T-helper 22 cell (primary cell): ENCODE measurements at regions not wholly inside any gene's neighbourhood (a gene's known extent, or its start where the extent isn't known, plus 50 kb on each side); places are given as distances from the start of the nearest gene placed in this dataset.
"Not testable (repeated sequence)": the region's sequence is repeated elsewhere in the genome, so short reads cannot be mapped to it uniquely, and the experiment has no call there.

Experiments
- DNase-seq: peaks from one replicate; pipeline ENCODE4 v3.0.0-alpha.2; 2020; ENCODE audit warnings: low read depth

GRCh38 chr1:199046618-199047017 lies 407.8 kb downstream of the PTPRC start:
- DNase-seq: no peak

GRCh38 chr1:199054694-199055093 lies 415.9 kb downstream of the PTPRC start:
- DNase-seq: no peak

- no peak for DNase-seq
Observed at GRCh38 chr1:199057322-199057721, 418.5 kb downstream of the PTPRC start.

GRCh38 chr1:199058281-199058680 lies 419.4 kb downstream of the PTPRC start:
- no peak for DNase-seq

- DNase-seq: no peak
Observed at GRCh38 chr1:199064971-199065370, 426.1 kb downstream of the PTPRC start.

- no peak for DNase-seq
Observed at GRCh38 chr1:199067483-199067882, 428.6 kb downstream of the PTPRC start.

- DNase-seq: no peak
Observed at GRCh38 chr1:199071080-199071479, 432.2 kb downstream of the PTPRC start.

- DNase-seq: no peak
Observed at GRCh38 chr1:199073166-199073565, 434.3 kb downstream of the PTPRC start.

- no peak for DNase-seq
Observed at GRCh38 chr1:199075792-199076191, 437.0 kb downstream of the PTPRC start.

GRCh38 chr1:199079994-199080393 lies 441.2 kb downstream of the PTPRC start:
- DNase-seq: no peak

- DNase-seq: no peak
Observed at GRCh38 chr1:199081739-199082138, 442.9 kb downstream of the PTPRC start.

- DNase-seq: no peak
Observed at GRCh38 chr1:199082778-199083389, 444.0 kb downstream of the PTPRC start.

GRCh38 chr1:199083680-199084079 lies 444.8 kb downstream of the PTPRC start:
- no peak for DNase-seq

- DNase-seq: no peak
Observed at GRCh38 chr1:199084293-199084692, 445.5 kb downstream of the PTPRC start.

GRCh38 chr1:199085903-199086302 lies 447.1 kb downstream of the PTPRC start:
- no peak for DNase-seq

GRCh38 chr1:199087144-199087543 lies 448.3 kb downstream of the PTPRC start:
- no peak for DNase-seq

- no peak for DNase-seq
Observed at GRCh38 chr1:199089393-199090122, 450.7 kb downstream of the PTPRC start.

- DNase-seq: not testable (repeated sequence)
Observed at GRCh38 chr1:199095628-199096027, 456.8 kb downstream of the PTPRC start.

GRCh38 chr1:199096591-199096990 lies 457.8 kb downstream of the PTPRC start:
- DNase-seq: no peak

- no peak for DNase-seq
Observed at GRCh38 chr1:199098468-199098867, 459.6 kb downstream of the PTPRC start.

- no peak for DNase-seq
Observed at GRCh38 chr1:199101139-199101538, 462.3 kb downstream of the PTPRC start.

- DNase-seq: no peak
Observed at GRCh38 chr1:199101635-199102034, 462.8 kb downstream of the PTPRC start.

- DNase-seq: no peak
Observed at GRCh38 chr1:199102239-199102638, 463.4 kb downstream of the PTPRC start.

GRCh38 chr1:199109160-199109559 lies 470.3 kb downstream of the PTPRC start:
- DNase-seq: no peak
